Renal cortex interstitium (tissue), 11 donors: ENCODE measurements at regions not wholly inside any gene's neighbourhood (a gene's known extent, or its start where the extent isn't known, plus 50 kb on each side); places are given as distances from the start of the nearest gene placed in this dataset.

Experiments
- DNase-seq, 11 donors: peaks; one replicate each; pipeline ENCODE4 v3.0.0-alpha.2; 2013; ENCODE audit warnings: low read depth in 9 of 11, low spot score in 4 of 11; ENCODE audit errors: extremely low read depth in 1 of 11

- no peak for DNase-seq
Observed at GRCh38 chr22:27540247-27540646, 261.3 kb downstream of the MN1 start.

- DNase-seq: no peak
Observed at GRCh38 chr22:27540656-27541396, 260.7 kb downstream of the MN1 start.

- DNase-seq: no peak
Observed at GRCh38 chr22:27541836-27542235, 259.7 kb downstream of the MN1 start.

- DNase-seq: no peak
Observed at GRCh38 chr22:27542602-27543001, 259.0 kb downstream of the MN1 start.

GRCh38 chr22:27543460-27543859 is 258.1 kb downstream of the MN1 start:
- no peak for DNase-seq

- no peak for DNase-seq
Observed at GRCh38 chr22:27545085-27545484, 256.5 kb downstream of the MN1 start.

- DNase-seq: peak in 1 of 11 donors; percentile 39
Observed at GRCh38 chr22:27546157-27546935, 255.2 kb downstream of the MN1 start.

- no peak for DNase-seq
Observed at GRCh38 chr22:27551402-27551801, 250.2 kb downstream of the MN1 start.

- DNase-seq: no peak
Observed at GRCh38 chr22:27552176-27552575, 249.4 kb downstream of the MN1 start.

GRCh38 chr22:27552863-27553262 is 248.7 kb downstream of the MN1 start:
- no peak for DNase-seq

GRCh38 chr22:27554106-27554811 is 247.3 kb downstream of the MN1 start:
- peak in 7 of 11 donors; percentile 34 to 62 (median 55) for DNase-seq

- no peak for DNase-seq
Observed at GRCh38 chr22:27554841-27555456, 246.6 kb downstream of the MN1 start.

- DNase-seq: no peak
Observed at GRCh38 chr22:27556371-27556770, 245.2 kb downstream of the MN1 start.

- no peak for DNase-seq
Observed at GRCh38 chr22:27557286-27558008, 244.1 kb downstream of the MN1 start.

GRCh38 chr22:27558658-27559371 is 242.7 kb downstream of the MN1 start:
- DNase-seq: no peak

- no peak for DNase-seq
Observed at GRCh38 chr22:27560781-27561180, 240.8 kb downstream of the MN1 start.

GRCh38 chr22:27561286-27561904 is 240.2 kb downstream of the MN1 start:
- DNase-seq: no peak

GRCh38 chr22:27564806-27565205 is 236.8 kb downstream of the MN1 start:
- DNase-seq: no peak
